HEK293 (cell line): ENCODE measurements at regions not wholly inside any gene's neighbourhood (a gene's known extent, or its start where the extent isn't known, plus 50 kb on each side); places are given as distances from the start of the nearest gene placed in this dataset.

Experiments used
- CTCF ChIA-PET: fragments of 350-600 bp; formaldehyde crosslinking; extraction: SDS; loops from one replicate; lab custom pipeline; 2021; ENCODE audit warnings: antibody characterized with exemption; lab: Yijun Ruan, JAX
- POLR2A ChIA-PET: fragments of 300-600 bp; formaldehyde crosslinking; extraction: SDS; loops from one replicate; lab custom pipeline; 2020; ENCODE audit warnings: antibody characterized with exemption, inconsistent platforms; lab: Yijun Ruan, JAX
- H3K27ac ChIP-seq: fragments of 200-500 bp; sonication (Bioruptor generic); 2 replicates; pipeline ENCODE4 v1.5.1; 2014; ENCODE audit warnings: low read depth, low read length, control low read depth, inconsistent platforms; ENCODE audit errors: extremely low read depth
- H3K36me3 ChIP-seq, 2 experiments: fragments of 200-500 bp in 1 of 2; sonication (Bioruptor generic) in 1 of 2; 1 replicate in 1 of 2; 2 replicates in 1 of 2; pipeline ENCODE4 v1.5.1; 2014 to 2017; ENCODE audit warnings: inconsistent platforms in 2 of 2, low read length in 2 of 2; ENCODE audit not compliant: control insufficient read depth in 2 of 2, insufficient read depth in 1 of 2
- H3K4me1 ChIP-seq: fragments of 200-500 bp; sonication (Bioruptor generic); 2 replicates; pipeline ENCODE4 v1.5.1; 2014; ENCODE audit warnings: mild to moderate bottlenecking, low read length, inconsistent platforms; ENCODE audit not compliant: control insufficient read depth, insufficient read depth
- H3K4me3 ChIP-seq: 2 replicates; pipeline ENCODE4 v1.5.1; 2011; ENCODE audit warnings: low read depth, mild to moderate bottlenecking, control low read depth, low read length, moderate library complexity
- H3K9me3 ChIP-seq: fragments of 200-500 bp; sonication (Bioruptor generic); 2 replicates; pipeline ENCODE4 v1.5.1; 2014; ENCODE audit warnings: low read depth, low read length, inconsistent platforms; ENCODE audit not compliant: control insufficient read depth, insufficient read depth
- AEBP2 ChIP-seq: fragments of 450-650 bp; formaldehyde crosslinking; IDR thresholded peaks from 2 replicates; pipeline ENCODE4 v1.5.1; 2016; ENCODE audit warnings: missing biosample characterization, missing genetic modification characterization, borderline replicate concordance
- EGR2 ChIP-seq: fragments of 450-650 bp; formaldehyde crosslinking; IDR thresholded peaks from 2 replicates; pipeline ENCODE4 v1.5.1; 2016; ENCODE audit warnings: low read depth, missing biosample characterization, missing genetic modification characterization
- REPIN1 ChIP-seq: fragments of 450-650 bp; formaldehyde crosslinking; IDR thresholded peaks from 2 replicates; pipeline ENCODE4 v1.5.1; 2017; ENCODE audit warnings: missing biosample characterization, missing genetic modification characterization, low read depth
- SALL2 ChIP-seq: fragments of 450-650 bp; formaldehyde crosslinking; IDR thresholded peaks from 2 replicates; pipeline ENCODE4 v1.5.0; 2017; ENCODE audit warnings: missing biosample characterization, mild to moderate bottlenecking, missing genetic modification characterization, borderline replicate concordance
- SETDB1 ChIP-seq: IDR thresholded peaks from one replicate; pipeline ENCODE4 v1.6.1; 2017; ENCODE audit warnings: mild to moderate bottlenecking, low read length, moderate library complexity, mixed read lengths; ENCODE audit not compliant: insufficient read length
- TCF7L2 ChIP-seq: IDR thresholded peaks from 2 replicates; pipeline ENCODE4 v1.6.1; 2011; ENCODE audit warnings: low read depth, mild to moderate bottlenecking, inconsistent platforms, low read length, moderate library complexity, borderline replicate concordance
- ZBTB1 ChIP-seq: fragments of 450-650 bp; formaldehyde crosslinking; IDR thresholded peaks from 2 replicates; pipeline ENCODE4 v1.5.1; 2016; ENCODE audit warnings: missing biosample characterization, missing genetic modification characterization
- ZBTB17 ChIP-seq: fragments of 450-650 bp; formaldehyde crosslinking; IDR thresholded peaks from 2 replicates; pipeline ENCODE4 v1.5.1; 2016; ENCODE audit warnings: missing biosample characterization, missing genetic modification characterization
- ZBTB6 ChIP-seq: fragments of 450-650 bp; formaldehyde crosslinking; IDR thresholded peaks from 2 replicates; pipeline ENCODE4 v1.5.1; 2017; ENCODE audit warnings: missing biosample characterization, missing genetic modification characterization
- ZFP37 ChIP-seq: fragments of 450-650 bp; formaldehyde crosslinking; IDR thresholded peaks from 2 replicates; pipeline ENCODE4 v1.5.1; 2016; ENCODE audit warnings: missing biosample characterization, missing genetic modification characterization
- ZIC2 ChIP-seq: fragments of 450-650 bp; formaldehyde crosslinking; IDR thresholded peaks from 2 replicates; pipeline ENCODE4 v1.5.1; 2016; ENCODE audit warnings: missing biosample characterization, missing genetic modification characterization
- ZNF114 ChIP-seq: fragments of 450-650 bp; formaldehyde crosslinking; IDR thresholded peaks from 2 replicates; pipeline ENCODE4 v1.5.0; 2017; ENCODE audit warnings: missing biosample characterization, missing genetic modification characterization
- ZNF174 ChIP-seq: fragments of 450-650 bp; formaldehyde crosslinking; IDR thresholded peaks from 2 replicates; pipeline ENCODE4 v1.5.0; 2017; ENCODE audit warnings: missing biosample characterization, mild to moderate bottlenecking, missing genetic modification characterization
- ZNF175 ChIP-seq: fragments of 450-650 bp; formaldehyde crosslinking; IDR thresholded peaks from 2 replicates; pipeline ENCODE4 v1.5.1; 2016; ENCODE audit warnings: missing biosample characterization, missing genetic modification characterization
- ZNF211 ChIP-seq: fragments of 450-650 bp; formaldehyde crosslinking; IDR thresholded peaks from 2 replicates; pipeline ENCODE4 v1.5.1; 2016; ENCODE audit warnings: low read depth, missing biosample characterization, missing genetic modification characterization
- ZNF221 ChIP-seq: fragments of 450-650 bp; formaldehyde crosslinking; IDR thresholded peaks from 2 replicates; pipeline ENCODE4 v1.5.1; 2017; ENCODE audit warnings: missing biosample characterization, missing genetic modification characterization, borderline replicate concordance
- ZNF24 ChIP-seq: fragments of 450-650 bp; formaldehyde crosslinking; IDR thresholded peaks from 2 replicates; pipeline ENCODE4 v1.5.1; 2016; ENCODE audit warnings: missing biosample characterization, missing genetic modification characterization
- ZNF26 ChIP-seq: fragments of 450-650 bp; formaldehyde crosslinking; IDR thresholded peaks from 2 replicates; pipeline ENCODE4 v1.5.1; 2016; ENCODE audit warnings: missing biosample characterization, missing genetic modification characterization
- ZNF362 ChIP-seq: fragments of 450-650 bp; formaldehyde crosslinking; IDR thresholded peaks from 2 replicates; pipeline ENCODE4 v1.5.1; 2016; ENCODE audit warnings: missing biosample characterization, missing genetic modification characterization
- ZNF404 ChIP-seq: fragments of 450-650 bp; formaldehyde crosslinking; IDR thresholded peaks from 2 replicates; pipeline ENCODE4 v1.5.1; 2017; ENCODE audit warnings: missing biosample characterization, missing genetic modification characterization
- ZNF416 ChIP-seq: fragments of 450-650 bp; formaldehyde crosslinking; IDR thresholded peaks from 2 replicates; pipeline ENCODE4 v1.5.1; 2016; ENCODE audit warnings: missing biosample characterization, missing genetic modification characterization
- ZNF433 ChIP-seq: fragments of 450-650 bp; formaldehyde crosslinking; IDR thresholded peaks from 2 replicates; pipeline ENCODE4 v1.5.1; 2016; ENCODE audit warnings: missing biosample characterization, missing genetic modification characterization, low read depth
- ZNF530 ChIP-seq: fragments of 450-650 bp; formaldehyde crosslinking; IDR thresholded peaks from 2 replicates; pipeline ENCODE4 v1.5.1; 2016; ENCODE audit warnings: low read depth, missing biosample characterization, missing genetic modification characterization
- ZNF558 ChIP-seq: fragments of 450-650 bp; formaldehyde crosslinking; IDR thresholded peaks from 2 replicates; pipeline ENCODE4 v1.5.1; 2016; ENCODE audit warnings: missing biosample characterization, missing genetic modification characterization
- ZNF571 ChIP-seq: fragments of 450-650 bp; formaldehyde crosslinking; IDR thresholded peaks from 2 replicates; pipeline ENCODE4 v1.5.0; 2017; ENCODE audit warnings: missing biosample characterization, missing genetic modification characterization
- ZNF585B ChIP-seq: fragments of 450-650 bp; formaldehyde crosslinking; IDR thresholded peaks from 2 replicates; pipeline ENCODE4 v1.5.1; 2016; ENCODE audit warnings: missing biosample characterization, missing genetic modification characterization
- ZNF670 ChIP-seq: fragments of 450-650 bp; formaldehyde crosslinking; IDR thresholded peaks from 2 replicates; pipeline ENCODE4 v1.5.1; 2016; ENCODE audit warnings: missing biosample characterization, missing genetic modification characterization, low read depth
- ZNF701 ChIP-seq: fragments of 450-650 bp; formaldehyde crosslinking; IDR thresholded peaks from 2 replicates; pipeline ENCODE4 v1.5.1; 2016; ENCODE audit warnings: missing biosample characterization, missing genetic modification characterization
- TF ChIP-seq, protein P1 (sequence below): fragments of 450-650 bp; formaldehyde crosslinking; IDR thresholded peaks from 2 replicates; pipeline ENCODE4 v1.5.1; 2016; ENCODE audit warnings: missing biosample characterization, missing genetic modification characterization

GRCh38 chr19:31783592-31783991 lies 434.4 kb upstream of the TSHZ3 start:
- H3K4me3 ChIP-seq, result no peak overlapping the region
- CTCF ChIA-PET, result no interaction called here
- H3K4me1 ChIP-seq, result peaks cover 3% of the 10 kb centered on the region
- TF ChIP-seq ZNF416 (tag by site-specific recombination), result no peak
- no peak for TF ChIP-seq SETDB1
- no peak for TF ChIP-seq ZNF211 (tag by site-specific recombination)
- TF ChIP-seq ZBTB6 (tag by site-specific recombination), result no peak
- TF ChIP-seq ZNF433, result no peak
- no peak for TF ChIP-seq ZBTB17
- no peak for TF ChIP-seq ZNF670
- no peak for TF ChIP-seq AEBP2 (tag by site-specific recombination)
- TF ChIP-seq TCF7L2, result no peak
- no peak for TF ChIP-seq ZNF558 (tag by site-specific recombination)
- TF ChIP-seq ZNF24, result no peak
- TF ChIP-seq, protein P1, sequence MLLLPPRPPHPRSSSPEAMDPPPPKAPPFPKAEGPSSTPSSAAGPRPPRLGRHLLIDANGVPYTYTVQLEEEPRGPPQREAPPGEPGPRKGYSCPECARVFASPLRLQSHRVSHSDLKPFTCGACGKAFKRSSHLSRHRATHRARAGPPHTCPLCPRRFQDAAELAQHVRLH (tag by site-specific recombination), result no peak
- no peak for TF ChIP-seq ZIC2 (tag by site-specific recombination)
- TF ChIP-seq SALL2 (tag by site-specific recombination), result no peak
- TF ChIP-seq REPIN1 (tag by site-specific recombination), result no peak
- POLR2A ChIA-PET, result no interaction called here
- peaks cover 5% of the 10 kb centered on the region for H3K9me3 ChIP-seq
- no peak overlapping the region for H3K27ac ChIP-seq
- no peaks in the 10 kb centered on the region for H3K36me3 ChIP-seq

DNA sequence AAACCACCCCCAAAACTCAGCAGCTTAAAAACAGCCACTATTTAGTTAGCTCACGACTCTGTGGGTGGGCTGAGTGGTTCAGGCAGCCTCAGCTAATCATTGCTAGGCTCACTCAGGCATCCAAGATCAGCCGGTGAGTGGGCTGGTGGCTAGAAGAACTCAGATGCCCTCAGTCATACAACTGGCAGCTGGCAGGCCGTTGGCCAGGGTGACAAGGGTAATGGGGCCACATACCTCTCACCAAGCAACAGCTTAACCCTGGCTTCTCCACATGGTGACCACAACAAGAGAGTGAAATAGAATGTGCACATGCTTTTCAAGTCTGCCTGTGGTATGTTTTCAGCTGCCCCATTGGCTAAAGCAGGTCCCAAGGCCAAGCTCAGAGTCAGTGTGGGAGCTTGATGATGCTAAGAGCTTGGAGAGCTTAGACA lies 435.4 kb upstream of the TSHZ3 start:
- Histone ChIP-seq H3K4me3 (no peak overlapping the region), H3K4me1 (peaks cover 3% of the 10 kb centered on the region)
- TF ChIP-seq ZNF175 (tag by site-specific recombination) (no peak), ZNF221 (tag by site-specific recombination) (no peak), ZNF571 (tag by site-specific recombination) (no peak), ZNF114 (tag by site-specific recombination) (no peak), ZNF701 (tag by site-specific recombination) (no peak), EGR2 (peak; percentile 28; the same call in 1 of the 2 replicates)
- TF ChIP-seq, all 188 proteins: peak for 1
- Histone ChIP-seq H3K27ac (no peak overlapping the region), H3K9me3 (peaks cover 5% of the 10 kb centered on the region; the same call in 1 of the 2 replicates), H3K36me3 (peaks cover 0 to 5% of the 10 kb centered on the region in 2 experiments; a peak in 1 of 3 replicates)
- ChIA-PET CTCF (interaction anchor here (0.6 kb wide), 1 partner anchor 1024 kb away, joined by 4 read pairs; no protein-coding TSS in a partner anchor), POLR2A (no interaction called here)

GRCh38 chr19:31801611-31802010 lies 452.4 kb upstream of the TSHZ3 start:
- ChIA-PET POLR2A (no interaction called here), CTCF (interaction anchor here (1.2 kb wide), 1 partner anchor 1105 kb away, joined by 3 read pairs; no protein-coding TSS in a partner anchor)
- no peaks in the 10 kb centered on the region for H3K36me3 ChIP-seq
- no peak for TF ChIP-seq ZNF530 (tag by site-specific recombination)
- no peak for TF ChIP-seq ZNF585B (tag by site-specific recombination)
- TF ChIP-seq ZBTB1 (tag by site-specific recombination), result no peak
- no peak for TF ChIP-seq ZNF362 (tag by site-specific recombination)
- TF ChIP-seq ZFP37 (tag by site-specific recombination), result no peak
- no peak for TF ChIP-seq ZNF404 (tag by site-specific recombination)
- no peak for TF ChIP-seq ZNF26 (tag by site-specific recombination)
- TF ChIP-seq ZNF174, result no peak

More at GRCh38 chr19:31801611-31802010, 452.4 kb upstream of the TSHZ3 start:
- Histone ChIP-seq H3K9me3 (peaks cover 2% of the 10 kb centered on the region; the same call in 1 of the 2 replicates), H3K4me3 (no peak overlapping the region), H3K27ac (no peak overlapping the region), H3K4me1 (0 out of 2 replicates have a peak, but pooled peaks cover 2% of the 10 kb centered on the region)
